ENCODE measurements at regions not wholly inside any gene's neighbourhood (a gene's known extent, or its start where the extent isn't known, plus 50 kb on each side); places are given as distances from the start of the nearest gene placed in this dataset.
"Not testable (repeated sequence)": the region's sequence is repeated elsewhere in the genome, so short reads cannot be mapped to it uniquely, and the experiment has no call there.

- no peak for DNase-seq (ENCODE audit: low read depth in 2 of 2)
Measured at GRCh38 chr10:129194181-129194870, 272.7 kb upstream of the MGMT start.

- no peak for DNase-seq (ENCODE audit: low read depth in 2 of 2)
Measured at GRCh38 chr10:129199826-129200225, 267.2 kb upstream of the MGMT start.

GRCh38 chr10:129203819-129204218 lies 263.2 kb upstream of the MGMT start:
- no peak for DNase-seq (ENCODE audit: low read depth in 2 of 2)

DNA sequence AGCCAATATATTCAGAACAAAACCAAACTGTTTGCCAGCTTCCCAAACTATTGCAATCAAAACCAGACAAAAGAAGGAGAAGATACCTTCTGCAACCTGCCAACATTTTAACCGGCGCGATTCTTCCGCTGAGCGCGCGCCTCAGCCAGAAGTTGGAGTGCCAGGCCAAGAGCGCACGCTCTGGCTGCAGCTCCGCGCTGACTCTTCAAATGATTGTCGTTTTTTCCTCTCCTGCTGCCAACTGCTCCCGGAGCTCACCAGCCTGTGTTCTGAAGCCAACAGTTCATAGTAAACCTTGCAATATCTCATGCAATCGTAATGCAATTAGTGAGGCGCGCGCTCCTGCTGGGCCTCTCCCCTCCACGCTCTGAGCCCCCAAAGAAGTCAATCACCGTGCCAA lies 259.7 kb upstream of the MGMT start:
- DNase-seq (ENCODE audit: low read depth in 2 of 2): no peak

DNA sequence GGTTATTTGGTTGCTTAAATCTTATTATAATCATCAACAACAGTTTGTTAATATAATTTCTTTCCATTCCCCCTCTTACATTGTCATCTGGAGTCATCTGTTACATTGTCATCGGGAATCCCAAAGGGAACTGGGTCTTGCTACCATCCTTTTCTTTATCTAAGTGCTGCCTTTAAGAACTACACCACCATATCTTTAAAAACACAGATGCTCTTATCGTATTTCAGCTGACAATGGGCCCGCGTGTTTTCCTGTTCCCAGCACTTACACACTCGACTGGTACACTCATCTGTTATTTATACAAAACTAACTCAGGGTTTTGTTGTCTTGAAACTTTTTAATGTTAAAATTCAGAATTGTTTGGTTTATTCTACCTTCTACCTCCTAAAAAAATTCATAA lies 256.2 kb upstream of the MGMT start:
- DNase-seq (ENCODE audit: low read depth in 2 of 2): no peak

GRCh38 chr10:129213256-129213655 lies 253.8 kb upstream of the MGMT start:
- DNase-seq (ENCODE audit: low read depth in 2 of 2): no peak

GRCh38 chr10:129213996-129214395 lies 253.0 kb upstream of the MGMT start:
- DNase-seq (ENCODE audit: low read depth in 2 of 2): not testable (repeated sequence)

DNA sequence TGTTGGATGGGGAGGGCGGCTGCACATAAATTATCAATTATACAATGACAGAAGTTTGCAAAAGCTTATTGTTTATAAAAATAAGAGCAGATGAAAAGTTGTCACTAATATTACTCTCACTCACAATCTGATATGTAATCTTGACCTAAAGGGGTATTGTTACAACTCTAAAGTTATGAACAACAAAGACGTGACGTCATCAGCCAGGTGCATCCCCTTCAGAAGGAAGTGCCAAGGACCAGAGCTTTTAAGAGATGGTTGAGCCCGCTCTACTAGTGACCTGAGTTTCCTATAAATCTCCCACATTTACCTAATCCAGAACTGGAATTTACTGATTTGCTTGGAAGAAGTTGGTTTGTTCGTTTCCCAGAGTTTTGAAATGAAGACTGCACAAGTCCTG lies 247.7 kb upstream of the MGMT start:
- DNase-seq (ENCODE audit: low read depth in 2 of 2): no peak

GRCh38 chr10:129222436-129222835 lies 244.6 kb upstream of the MGMT start:
- no peak for DNase-seq (ENCODE audit: low read depth in 2 of 2)

- no peak for DNase-seq (ENCODE audit: low read depth in 2 of 2)
Measured at GRCh38 chr10:129223363-129223762, 243.7 kb upstream of the MGMT start.

- DNase-seq (ENCODE audit: low read depth in 2 of 2): no peak
Measured at GRCh38 chr10:129224065-129224464, 243.0 kb upstream of the MGMT start.

GRCh38 chr10:129231821-129232220 lies 235.2 kb upstream of the MGMT start:
- DNase-seq (ENCODE audit: low read depth in 2 of 2): no peak

DNA sequence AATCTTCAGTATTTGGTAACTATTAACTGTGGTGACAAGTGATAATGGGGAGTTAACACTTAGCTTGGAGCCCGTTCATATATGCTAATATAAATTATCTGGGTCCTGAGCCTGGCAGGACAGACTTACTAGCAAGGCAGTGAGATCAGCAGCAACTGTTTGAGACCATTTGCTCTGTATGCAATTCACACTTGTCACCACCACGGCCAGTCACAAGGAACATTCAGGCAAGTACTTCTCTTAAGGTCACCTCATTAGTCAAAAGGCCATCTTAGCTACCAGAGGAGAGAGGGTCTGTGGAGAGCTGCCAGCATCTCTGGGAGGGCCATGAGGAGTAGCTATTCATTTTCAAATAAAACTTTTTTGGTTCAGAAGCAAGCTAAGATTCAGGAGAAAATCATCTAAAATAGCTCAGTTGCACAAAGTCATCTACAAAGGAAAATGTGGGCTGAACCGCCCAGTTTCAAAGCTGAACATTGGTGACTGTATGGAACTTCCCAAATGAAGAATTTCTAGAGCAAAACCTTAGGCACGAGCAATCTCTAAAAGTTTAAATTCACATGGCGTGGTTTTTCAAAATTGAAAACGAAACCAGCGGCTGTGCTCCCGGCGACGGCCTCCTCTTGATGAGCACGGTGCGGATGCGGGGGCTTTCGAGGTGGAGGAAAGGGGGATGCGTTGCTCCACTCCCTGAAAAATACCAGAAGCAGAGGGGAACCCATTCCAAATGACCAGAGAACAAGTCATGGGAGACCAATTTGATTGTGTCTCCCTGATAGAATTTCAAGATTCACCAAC lies 233.5 kb upstream of the MGMT start:
- no peak for DNase-seq (ENCODE audit: low read depth in 2 of 2)

- DNase-seq (ENCODE audit: low read depth in 2 of 2): no peak
Measured at GRCh38 chr10:129236274-129236691, 230.8 kb upstream of the MGMT start.

GRCh38 chr10:129241461-129241860 lies 225.6 kb upstream of the MGMT start:
- DNase-seq (ENCODE audit: low read depth in 2 of 2): no peak

DNA sequence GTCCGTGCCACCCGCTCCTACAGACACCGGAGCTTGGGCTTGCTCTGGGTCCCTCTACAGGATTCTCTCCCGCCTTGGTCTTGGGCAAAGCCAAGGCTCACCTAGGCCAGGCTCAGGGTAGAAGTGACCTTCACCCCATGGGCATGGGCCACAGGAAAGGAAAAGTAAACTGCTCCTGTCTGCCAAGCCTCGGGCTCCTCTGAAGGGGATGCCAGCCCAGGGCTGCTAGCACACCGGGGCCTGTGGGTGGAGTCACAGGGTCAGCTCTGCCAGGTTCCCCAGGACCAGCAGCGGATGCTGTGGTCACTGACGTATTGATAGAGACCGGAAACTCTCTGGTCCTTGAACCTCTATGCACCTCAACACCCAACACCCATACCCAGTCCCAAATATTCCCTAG lies 222.7 kb upstream of the MGMT start:
- no peak for DNase-seq (ENCODE audit: low read depth in 2 of 2)

- no peak for DNase-seq (ENCODE audit: low read depth in 2 of 2)
Measured at GRCh38 chr10:129244757-129245156, 222.3 kb upstream of the MGMT start.

- no peak for DNase-seq (ENCODE audit: low read depth in 2 of 2)
Measured at GRCh38 chr10:129253161-129253864, 213.7 kb upstream of the MGMT start.

- DNase-seq (ENCODE audit: low read depth in 2 of 2): no peak
Measured at GRCh38 chr10:129253865-129254179, 213.2 kb upstream of the MGMT start.

- no peak for DNase-seq (ENCODE audit: low read depth in 2 of 2)
Measured at GRCh38 chr10:129258283-129258923, 208.6 kb upstream of the MGMT start.

DNA sequence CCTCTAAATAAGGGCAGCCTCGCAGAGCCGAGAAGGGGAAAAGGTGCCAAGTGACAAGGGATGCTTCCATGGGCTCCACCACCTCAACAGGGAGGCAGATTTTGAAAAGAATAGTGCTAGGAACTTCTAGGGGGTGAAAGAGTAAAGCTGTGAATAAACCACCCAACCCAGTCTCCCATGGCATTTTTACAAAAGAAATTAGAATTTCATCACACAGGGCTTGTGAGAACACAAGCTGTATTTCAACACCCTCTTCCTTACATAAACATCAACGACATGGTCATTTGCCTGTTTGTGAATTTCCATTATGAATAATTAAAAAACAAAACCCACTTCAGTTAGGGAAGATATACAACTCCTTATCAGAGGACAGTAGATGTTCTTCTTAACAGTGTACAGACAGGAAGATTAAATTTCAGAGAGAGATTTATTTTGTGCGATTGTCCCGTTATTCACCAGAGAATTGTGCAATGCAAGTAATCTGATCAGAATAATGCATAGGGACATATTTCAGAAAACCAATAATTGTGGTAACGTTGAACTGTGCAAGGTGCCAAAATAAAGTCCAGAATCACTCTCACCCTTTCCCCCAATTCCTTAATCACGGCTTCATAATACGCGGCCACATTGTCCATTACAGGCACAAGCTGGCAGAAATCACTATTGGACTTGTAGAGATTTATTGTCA lies 207.8 kb upstream of the MGMT start:
- no peak for DNase-seq (ENCODE audit: low read depth in 2 of 2)

DNA sequence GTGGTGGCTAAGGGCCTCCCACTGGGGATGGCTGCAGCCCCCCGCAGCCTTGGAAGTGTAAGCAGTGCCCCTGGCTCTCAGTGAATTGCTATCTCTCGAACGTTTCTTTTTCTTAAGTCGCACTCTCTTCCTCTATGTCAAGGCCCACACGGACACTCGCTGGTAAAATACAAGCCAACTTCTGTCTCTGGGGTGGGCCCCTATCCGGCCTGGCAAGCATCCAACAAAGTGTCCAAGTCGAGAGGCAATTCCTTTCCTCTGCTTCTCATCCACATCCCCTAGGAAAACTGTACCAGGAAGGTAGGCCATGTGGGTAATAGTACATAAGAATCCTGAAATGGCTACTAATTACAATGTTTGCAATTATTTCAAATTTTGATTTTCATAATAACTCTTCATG lies 194.9 kb upstream of the MGMT start:
- no peak for DNase-seq (ENCODE audit: low read depth in 2 of 2)
